Trophoblast cell (in vitro differentiated cells and primary cell): ENCODE measurements at regions not wholly inside any gene's neighbourhood (a gene's known extent, or its start where the extent isn't known, plus 50 kb on each side); places are given as distances from the start of the nearest gene placed in this dataset.

ENCODE experiments used
- DNase-seq, 2 donors: peaks; one replicate each; pipeline ENCODE4 v3.0.0-alpha.2; 2016
- H2AFZ ChIP-seq: 2 replicates; pipeline ENCODE4 v1.6.1; 2013; ENCODE audit warnings: low read length, moderate library complexity, mild to moderate bottlenecking; ENCODE audit not compliant: insufficient read depth, poor library complexity
- H2AK5ac ChIP-seq: 2 replicates; pipeline ENCODE4 v1.6.1; 2013; ENCODE audit warnings: mild to moderate bottlenecking, low read length
- H2BK120ac ChIP-seq: 2 replicates; pipeline ENCODE4 v1.6.1; 2013; ENCODE audit warnings: low read length, mild to moderate bottlenecking, moderate library complexity; ENCODE audit not compliant: insufficient read depth, poor library complexity
- H2BK12ac ChIP-seq: 2 replicates; pipeline ENCODE4 v1.6.1; 2013; ENCODE audit warnings: mild to moderate bottlenecking, low read length, moderate library complexity
- H2BK5ac ChIP-seq: 2 replicates; pipeline ENCODE4 v1.6.1; 2013; ENCODE audit warnings: low read length, low read depth, moderate library complexity, mild to moderate bottlenecking; ENCODE audit not compliant: poor library complexity
- H3K14ac ChIP-seq: 2 replicates; pipeline ENCODE4 v1.6.1; 2013; ENCODE audit warnings: mild to moderate bottlenecking, low read length
- H3K18ac ChIP-seq: 2 replicates; pipeline ENCODE4 v1.6.1; 2013; ENCODE audit warnings: mild to moderate bottlenecking, low read length
- H3K23ac ChIP-seq: 2 replicates; pipeline ENCODE4 v1.6.1; 2013; ENCODE audit warnings: low read length
- H3K27ac ChIP-seq: 2 replicates; pipeline ENCODE4 v1.5.1; 2013; ENCODE audit warnings: low read depth, mild to moderate bottlenecking, inconsistent platforms, low read length, moderate library complexity
- H3K27me3 ChIP-seq: 2 replicates; pipeline ENCODE4 v1.6.1; 2013; ENCODE audit warnings: inconsistent platforms, mild to moderate bottlenecking, low read length, moderate library complexity; ENCODE audit not compliant: insufficient read depth
- H3K36me3 ChIP-seq, 2 experiments: 1 replicate in 1 of 2; 2 replicates in 1 of 2; pipeline ENCODE4 v1.6.1; 2013; ENCODE audit warnings: low read length in 2 of 2, mild to moderate bottlenecking in 2 of 2, moderate library complexity in 1 of 2; ENCODE audit not compliant: insufficient read depth in 2 of 2, control insufficient read depth in 1 of 2
- H3K4ac ChIP-seq: 2 replicates; pipeline ENCODE4 v1.6.1; 2013; ENCODE audit warnings: low read depth, mild to moderate bottlenecking, low read length, moderate library complexity
- H3K4me1 ChIP-seq, 2 experiments: 1 replicate in 1 of 2; 2 replicates in 1 of 2; pipeline ENCODE4 v1.6.1; 2013; ENCODE audit warnings: low read length in 2 of 2, mild to moderate bottlenecking in 2 of 2, moderate library complexity in 1 of 2; ENCODE audit not compliant: insufficient read depth in 2 of 2, control insufficient read depth in 1 of 2
- H3K4me2 ChIP-seq: 2 replicates; pipeline ENCODE4 v1.6.1; 2013; ENCODE audit warnings: inconsistent platforms, mild to moderate bottlenecking, low read length, moderate library complexity
- H3K4me3 ChIP-seq: 2 replicates; pipeline ENCODE4 v1.5.1; 2013; ENCODE audit warnings: mild to moderate bottlenecking, low read depth, low read length, inconsistent platforms
- H3K79me1 ChIP-seq: one replicate; pipeline ENCODE4 v1.6.1; 2013; ENCODE audit warnings: low read length
- H3K79me2 ChIP-seq: 2 replicates; pipeline ENCODE4 v1.6.1; 2013; ENCODE audit warnings: low read length, mild to moderate bottlenecking; ENCODE audit not compliant: control insufficient read depth, insufficient read depth, poor library complexity
- H3K9ac ChIP-seq: 2 replicates; pipeline ENCODE4 v1.6.1; 2013; ENCODE audit warnings: mild to moderate bottlenecking, low read length
- H3K9me3 ChIP-seq: 2 replicates; pipeline ENCODE4 v1.6.1; 2013; ENCODE audit warnings: low read depth, mild to moderate bottlenecking, control low read depth, inconsistent platforms, low read length; ENCODE audit not compliant: insufficient read depth
- H4K12ac ChIP-seq: 2 replicates; pipeline ENCODE4 v1.6.1; 2013; ENCODE audit warnings: low read depth, mild to moderate bottlenecking, low read length, moderate library complexity
- H4K8ac ChIP-seq: 2 replicates; pipeline ENCODE4 v1.6.1; 2013; ENCODE audit warnings: low read depth, mild to moderate bottlenecking, low read length, moderate library complexity
- H4K91ac ChIP-seq: one replicate; pipeline ENCODE4 v1.6.1; 2013; ENCODE audit warnings: low read depth, mild to moderate bottlenecking, low read length, moderate library complexity
- WGBS: extraction: QIAGEN DNeasy Blood & Tissue Kit; methylation state at CpG from one replicate; pipeline ENCODE4 v1.1.7; 2013; ENCODE audit warnings: missing lambda C conversion rate; ENCODE audit not compliant: insufficient read length, insufficient coverage; ENCODE audit errors: extremely low coverage; 5-methylcytosine and 5-hydroxymethylcytosine counted together

GRCh38 chr7:42671627-42672026 is 240.2 kb downstream of the C7orf25 start:
- H3K9ac ChIP-seq: no peak overlapping the region
- H2BK120ac ChIP-seq: no peak overlapping the region
- WGBS: no CpG with 5 or more reads among the region's 1 CpG
- H4K8ac ChIP-seq: no peak overlapping the region
- H3K14ac ChIP-seq: no peak overlapping the region
- H3K23ac ChIP-seq: no peak overlapping the region
- H2AFZ ChIP-seq: no peak overlapping the region
- no peak overlapping the region for H4K12ac ChIP-seq
- H3K79me1 ChIP-seq: no peaks in the 10 kb centered on the region
- H3K4me3 ChIP-seq: no peak overlapping the region
- H3K9me3 ChIP-seq: peaks cover 6% of the 10 kb centered on the region
- H3K79me2 ChIP-seq: no peaks in the 10 kb centered on the region
- H3K18ac ChIP-seq: no peak overlapping the region
- no peak overlapping the region for H2BK5ac ChIP-seq
- H3K4ac ChIP-seq: no peak overlapping the region
- no peak overlapping the region for H4K91ac ChIP-seq
- no peak overlapping the region for H2AK5ac ChIP-seq
- peak in 1 of 2 donors; percentile 52 for DNase-seq
- no peaks in the 10 kb centered on the region for H3K36me3 ChIP-seq
- no peaks in the 10 kb centered on the region for H3K4me1 ChIP-seq
- H3K27ac ChIP-seq: no peak overlapping the region
- H2BK12ac ChIP-seq: no peak overlapping the region
- H3K27me3 ChIP-seq: no peaks in the 10 kb centered on the region
- no peak overlapping the region for H3K4me2 ChIP-seq

GRCh38 chr7:42666994-42667393 is 244.9 kb downstream of the C7orf25 start:
- Histone ChIP-seq H3K79me1 (no peaks in the 10 kb centered on the region), H3K4me1 (no peaks in the 10 kb centered on the region), H4K8ac (no peak overlapping the region), H2BK12ac (no peak overlapping the region), H3K4me2 (no peak overlapping the region), H3K18ac (no peak overlapping the region), H2AFZ (no peak overlapping the region), H3K9me3 (peaks cover 6% of the 10 kb centered on the region), H3K9ac (no peak overlapping the region), H2BK120ac (no peak overlapping the region), H3K36me3 (no peaks in the 10 kb centered on the region), H3K27me3 (no peaks in the 10 kb centered on the region), H3K4me3 (no peak overlapping the region), H2AK5ac (no peak overlapping the region), H3K27ac (no peak overlapping the region), H3K23ac (no peak overlapping the region), H3K14ac (no peak overlapping the region), H3K79me2 (no peaks in the 10 kb centered on the region), H3K4ac (no peak overlapping the region), H4K12ac (no peak overlapping the region), H4K91ac (no peak overlapping the region), H2BK5ac (no peak overlapping the region)
- no peak for DNase-seq
- WGBS: no CpG with 5 or more reads among the region's 3 CpGs

- Histone ChIP-seq H3K9me3 (peaks cover 6% of the 10 kb centered on the region), H3K23ac (no peak overlapping the region), H3K18ac (no peak overlapping the region), H3K4me2 (no peak overlapping the region), H3K4me3 (no peak overlapping the region), H2AFZ (no peak overlapping the region), H4K91ac (no peak overlapping the region), H3K27ac (no peak overlapping the region), H4K8ac (no peak overlapping the region), H2BK120ac (no peak overlapping the region), H3K36me3 (no peaks in the 10 kb centered on the region), H3K4me1 (no peaks in the 10 kb centered on the region), H2BK12ac (no peak overlapping the region), H3K79me2 (no peaks in the 10 kb centered on the region), H4K12ac (no peak overlapping the region), H3K14ac (no peak overlapping the region), H3K9ac (no peak overlapping the region), H3K4ac (no peak overlapping the region), H2AK5ac (no peak overlapping the region), H3K79me1 (no peaks in the 10 kb centered on the region), H3K27me3 (no peaks in the 10 kb centered on the region), H2BK5ac (no peak overlapping the region)
- no peak for DNase-seq
- no CpG with 5 or more reads among the region's 1 CpG for WGBS
These were observed 249.0 kb downstream of the C7orf25 start for GRCh38 chr7:42662862-42663261.

- Histone ChIP-seq H2BK120ac (no peak overlapping the region), H2AK5ac (no peak overlapping the region), H2BK12ac (no peak overlapping the region), H4K12ac (no peak overlapping the region), H3K18ac (no peak overlapping the region), H3K27ac (no peak overlapping the region), H2BK5ac (no peak overlapping the region), H3K9me3 (no peaks in the 10 kb centered on the region), H3K9ac (no peak overlapping the region), H3K4me1 (no peaks in the 10 kb centered on the region), H3K4ac (no peak overlapping the region), H3K4me2 (no peak overlapping the region), H3K79me2 (no peaks in the 10 kb centered on the region), H4K91ac (no peak overlapping the region), H4K8ac (no peak overlapping the region), H3K79me1 (no peaks in the 10 kb centered on the region), H3K4me3 (no peak overlapping the region), H3K23ac (no peak overlapping the region), H3K36me3 (no peaks in the 10 kb centered on the region), H2AFZ (no peak overlapping the region), H3K14ac (no peak overlapping the region), H3K27me3 (no peaks in the 10 kb centered on the region)
- DNase-seq: peak in 1 of 2 donors; percentile 6
- no CpG with 5 or more reads among the region's 2 CpGs for WGBS
These were observed 250.6 kb downstream of the C7orf25 start for GRCh38 chr7:42661312-42661711.
